PFSK-1 (cell line): ENCODE measurements at regions not wholly inside any gene's neighbourhood (a gene's known extent, or its start where the extent isn't known, plus 50 kb on each side); places are given as distances from the start of the nearest gene placed in this dataset.

Experiments used
- POLR2AphosphoS5 ChIP-seq: IDR thresholded peaks from 2 replicates; pipeline ENCODE4 v1.6.1; 2012; ENCODE audit warnings: low read depth, mild to moderate bottlenecking, control low read depth, low read length, moderate library complexity
- TAF1 ChIP-seq: IDR thresholded peaks from 2 replicates; pipeline ENCODE4 v1.6.1; 2012; ENCODE audit warnings: low read length, control low read depth, borderline replicate concordance; ENCODE audit not compliant: insufficient read depth
- TF ChIP-seq, protein P1 (sequence below), 2 experiments: IDR thresholded peaks; 2 replicates each; pipeline versions ENCODE4 v1.6.1 to v1.8.0; 2011 to 2012; ENCODE audit warnings: low read depth in 2 of 2, low read length in 2 of 2, control low read depth in 1 of 2, inconsistent platforms in 1 of 2, mild to moderate bottlenecking in 1 of 2, moderate library complexity in 1 of 2; ENCODE audit not compliant: insufficient read depth in 1 of 2

GRCh38 chr4:101724093-101724492 lies 66.4 kb upstream of the BANK1 start:
- TF ChIP-seq, protein P1, sequence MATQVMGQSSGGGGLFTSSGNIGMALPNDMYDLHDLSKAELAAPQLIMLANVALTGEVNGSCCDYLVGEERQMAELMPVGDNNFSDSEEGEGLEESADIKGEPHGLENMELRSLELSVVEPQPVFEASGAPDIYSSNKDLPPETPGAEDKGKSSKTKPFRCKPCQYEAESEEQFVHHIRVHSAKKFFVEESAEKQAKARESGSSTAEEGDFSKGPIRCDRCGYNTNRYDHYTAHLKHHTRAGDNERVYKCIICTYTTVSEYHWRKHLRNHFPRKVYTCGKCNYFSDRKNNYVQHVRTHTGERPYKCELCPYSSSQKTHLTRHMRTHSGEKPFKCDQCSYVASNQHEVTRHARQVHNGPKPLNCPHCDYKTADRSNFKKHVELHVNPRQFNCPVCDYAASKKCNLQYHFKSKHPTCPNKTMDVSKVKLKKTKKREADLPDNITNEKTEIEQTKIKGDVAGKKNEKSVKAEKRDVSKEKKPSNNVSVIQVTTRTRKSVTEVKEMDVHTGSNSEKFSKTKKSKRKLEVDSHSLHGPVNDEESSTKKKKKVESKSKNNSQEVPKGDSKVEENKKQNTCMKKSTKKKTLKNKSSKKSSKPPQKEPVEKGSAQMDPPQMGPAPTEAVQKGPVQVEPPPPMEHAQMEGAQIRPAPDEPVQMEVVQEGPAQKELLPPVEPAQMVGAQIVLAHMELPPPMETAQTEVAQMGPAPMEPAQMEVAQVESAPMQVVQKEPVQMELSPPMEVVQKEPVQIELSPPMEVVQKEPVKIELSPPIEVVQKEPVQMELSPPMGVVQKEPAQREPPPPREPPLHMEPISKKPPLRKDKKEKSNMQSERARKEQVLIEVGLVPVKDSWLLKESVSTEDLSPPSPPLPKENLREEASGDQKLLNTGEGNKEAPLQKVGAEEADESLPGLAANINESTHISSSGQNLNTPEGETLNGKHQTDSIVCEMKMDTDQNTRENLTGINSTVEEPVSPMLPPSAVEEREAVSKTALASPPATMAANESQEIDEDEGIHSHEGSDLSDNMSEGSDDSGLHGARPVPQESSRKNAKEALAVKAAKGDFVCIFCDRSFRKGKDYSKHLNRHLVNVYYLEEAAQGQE (IDR thresholded peaks at IDR 0.05; ENCODE audit: insufficient read depth in 1 of 2, low read depth in 2 of 2, low read length in 2 of 2) = no peak
- TF ChIP-seq POLR2AphosphoS5 (no peak), TAF1 (no peak)
